ENCODE measurements at regions not wholly inside any gene's neighbourhood (a gene's known extent, or its start where the extent isn't known, plus 50 kb on each side); places are given as distances from the start of the nearest gene placed in this dataset.

DNA sequence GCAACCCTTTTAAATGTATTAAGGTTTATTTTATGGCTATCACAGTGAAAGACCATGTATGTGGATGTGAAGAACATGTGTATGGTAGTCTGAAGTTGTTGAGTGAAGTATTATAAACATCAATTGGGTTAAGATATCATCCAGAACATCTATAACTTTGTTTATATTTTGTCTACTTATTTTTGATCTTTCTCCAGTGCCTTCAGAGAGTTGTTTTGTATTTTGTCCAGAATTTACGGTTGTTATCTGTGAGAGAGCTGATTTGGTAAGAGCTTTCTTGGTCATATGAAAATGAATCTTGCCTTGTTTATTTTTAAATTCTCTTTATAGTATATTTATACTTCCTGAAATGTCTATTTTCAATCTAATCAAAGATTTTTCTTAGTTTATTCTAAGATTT lies 573.7 kb upstream of the POU3F3 start:
- no peak for DNase-seq (ENCODE audit: low read depth in 4 of 4, low spot score in 3 of 4)

DNA sequence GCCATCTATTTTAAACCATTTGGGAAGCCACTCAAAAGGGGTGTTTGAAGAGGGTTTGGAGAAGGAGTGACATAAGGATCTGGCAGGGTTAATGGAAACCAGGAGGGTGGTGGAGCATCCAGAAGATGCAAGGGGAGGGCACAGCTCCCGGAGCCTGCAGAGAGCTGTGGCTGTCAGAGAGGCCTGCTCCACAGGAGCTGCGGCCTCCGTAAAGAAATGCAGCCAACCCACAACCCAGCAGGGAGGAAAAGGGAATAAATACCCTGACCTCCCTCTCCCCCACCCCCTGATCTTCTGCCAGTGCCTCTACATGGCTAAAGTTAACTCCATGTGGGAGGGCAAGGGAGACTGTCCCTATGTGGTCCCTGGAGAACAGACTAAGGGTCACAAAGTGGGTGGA lies 567.1 kb upstream of the POU3F3 start:
- no peak for DNase-seq (ENCODE audit: low read depth in 4 of 4, low spot score in 3 of 4)

DNA sequence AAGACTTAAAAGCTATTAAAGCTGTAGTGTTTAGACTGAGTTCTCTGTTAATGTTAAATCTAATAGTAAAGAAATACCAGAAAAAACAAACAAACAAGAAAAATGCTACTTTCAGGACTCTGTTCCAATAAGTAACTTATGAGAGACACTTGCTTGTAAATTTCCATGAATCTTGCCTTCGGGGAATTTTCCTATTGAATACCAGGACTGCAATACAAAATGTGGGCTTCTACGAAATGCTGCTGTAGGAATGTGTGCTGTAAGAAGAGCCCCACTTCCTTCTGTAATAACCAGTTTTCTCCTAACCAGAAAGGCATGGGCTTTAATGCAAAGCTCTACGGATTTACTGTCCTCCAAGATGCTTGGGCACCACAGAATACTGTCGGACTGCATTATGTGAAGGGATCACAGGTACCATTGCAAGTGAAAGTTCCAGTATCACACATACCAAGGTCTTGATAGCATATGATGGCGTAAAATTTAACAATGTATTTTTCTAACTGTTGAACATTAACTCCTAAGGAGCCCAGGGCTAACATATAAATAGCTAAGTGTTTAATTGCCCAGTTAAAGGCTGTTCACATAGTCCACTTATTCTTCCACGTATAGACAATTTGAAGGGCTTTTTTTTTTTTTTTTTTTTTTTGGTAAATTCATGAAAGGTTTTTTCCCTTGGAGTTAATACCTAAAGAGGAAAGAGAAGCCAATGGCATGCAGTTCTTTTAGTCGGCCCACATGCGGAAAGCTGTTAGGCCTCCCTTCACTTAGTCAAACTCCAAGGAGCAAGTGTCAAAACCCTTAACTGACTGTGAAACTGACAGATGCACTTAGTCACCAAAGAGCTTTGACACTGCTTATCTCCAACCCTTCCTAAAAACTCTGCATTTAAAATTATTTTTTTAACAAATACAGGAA lies 564.0 kb upstream of the POU3F3 start:
- no peak for DNase-seq (ENCODE audit: low read depth in 4 of 4, low spot score in 3 of 4)

DNA sequence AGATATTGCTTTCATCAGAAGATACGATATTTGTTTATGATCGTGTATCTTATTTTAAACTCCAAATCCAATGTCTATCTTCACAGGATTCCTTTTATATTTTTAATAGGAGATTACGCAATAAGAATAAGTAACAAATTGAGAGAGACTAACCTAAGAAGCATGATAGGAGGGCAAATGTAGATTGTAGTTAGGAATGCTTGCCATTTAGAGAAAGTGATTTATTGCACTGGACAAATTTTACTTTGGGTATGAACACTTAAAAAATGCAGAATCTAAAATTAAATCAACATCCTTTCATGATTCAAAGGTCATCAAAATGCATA lies 563.4 kb upstream of the POU3F3 start:
- DNase-seq (ENCODE audit: low read depth in 4 of 4, low spot score in 3 of 4), result no peak

DNA sequence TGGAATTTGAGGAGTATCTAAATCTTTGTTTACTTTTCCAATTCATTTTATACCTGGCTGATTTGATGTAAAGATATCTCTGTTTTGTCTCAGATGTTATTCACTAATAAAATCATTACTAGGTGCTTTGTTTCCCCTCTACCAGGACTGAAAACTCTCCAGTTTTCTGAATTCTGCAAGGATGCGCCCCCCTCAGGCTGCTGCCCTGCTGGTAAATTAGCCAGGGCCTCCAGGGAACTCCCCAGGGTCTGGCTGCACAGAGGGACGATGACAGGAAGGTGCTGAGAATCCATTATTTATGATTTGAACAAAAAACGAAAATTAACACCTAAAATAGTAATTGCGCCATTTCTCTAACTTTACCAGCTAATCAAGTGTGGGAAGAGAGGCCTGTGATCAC lies 541.2 kb upstream of the POU3F3 start:
- DNase-seq (ENCODE audit: low read depth in 4 of 4, low spot score in 3 of 4), result no peak

DNA sequence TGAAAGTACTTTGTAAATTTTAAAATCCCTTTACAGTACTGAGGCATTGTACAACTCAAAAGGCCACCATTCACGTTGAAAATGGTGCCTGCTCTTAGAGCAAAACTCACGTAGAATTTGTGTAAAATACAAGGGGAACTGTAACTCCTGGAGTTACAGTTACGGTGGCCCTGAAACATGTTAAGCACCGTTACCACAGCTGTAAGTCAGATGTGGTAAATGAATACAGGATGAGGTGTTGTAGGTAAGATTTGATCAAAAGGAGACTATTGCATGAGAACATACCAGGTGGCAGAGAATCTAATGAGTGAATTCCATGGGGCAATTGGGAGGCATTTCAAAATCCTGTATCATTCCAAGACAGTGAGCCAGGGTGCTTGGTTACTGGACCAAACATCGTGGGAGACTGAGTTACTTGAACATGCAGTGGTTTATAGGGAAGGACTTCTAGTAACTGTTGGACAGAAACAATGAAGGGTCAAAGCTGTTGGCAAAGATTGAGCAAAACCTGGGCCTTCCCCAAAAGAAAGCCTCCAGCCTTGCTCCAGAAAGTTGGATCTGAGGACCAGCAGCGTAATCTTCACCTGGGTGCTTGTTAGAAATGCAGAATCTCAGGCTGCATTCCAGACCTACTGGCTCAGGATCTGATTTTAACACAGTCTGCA lies 535.8 kb upstream of the POU3F3 start:
- no peak for DNase-seq (ENCODE audit: low read depth in 4 of 4, low spot score in 3 of 4)

DNA sequence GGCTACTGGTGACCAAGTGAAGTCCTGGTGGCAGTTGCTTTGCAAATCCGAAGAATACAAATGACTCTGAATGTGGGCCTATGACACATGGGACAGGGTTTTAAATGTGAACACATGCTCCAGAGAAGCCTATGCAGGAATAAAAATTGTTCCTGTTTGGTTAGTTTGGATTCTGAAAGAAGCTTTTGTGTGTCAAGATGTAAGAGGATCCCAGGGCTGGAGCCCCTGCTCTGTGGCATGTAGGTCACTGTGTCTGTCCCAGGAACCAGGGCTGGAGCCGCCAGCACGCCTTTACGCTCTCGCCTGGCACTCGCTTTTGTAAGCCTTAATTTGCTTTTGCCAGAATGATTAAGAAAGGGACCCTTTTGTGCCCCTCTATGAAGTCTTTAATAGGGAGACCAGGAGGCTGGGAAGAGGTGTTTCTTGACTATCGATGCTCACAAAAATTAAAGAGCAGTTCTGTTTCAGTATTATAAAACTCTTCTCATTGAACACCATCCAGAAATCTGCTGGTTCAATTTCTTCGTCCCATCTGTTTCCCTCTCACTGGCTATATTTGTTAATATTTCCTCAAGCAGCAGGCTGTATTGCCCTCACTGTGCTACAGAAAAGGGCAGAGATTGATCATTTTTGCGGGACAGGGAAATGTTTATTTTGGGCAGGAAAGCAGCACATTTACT lies 532.7 kb upstream of the POU3F3 start:
- DNase-seq (ENCODE audit: low read depth in 4 of 4, low spot score in 3 of 4), result no peak

DNA sequence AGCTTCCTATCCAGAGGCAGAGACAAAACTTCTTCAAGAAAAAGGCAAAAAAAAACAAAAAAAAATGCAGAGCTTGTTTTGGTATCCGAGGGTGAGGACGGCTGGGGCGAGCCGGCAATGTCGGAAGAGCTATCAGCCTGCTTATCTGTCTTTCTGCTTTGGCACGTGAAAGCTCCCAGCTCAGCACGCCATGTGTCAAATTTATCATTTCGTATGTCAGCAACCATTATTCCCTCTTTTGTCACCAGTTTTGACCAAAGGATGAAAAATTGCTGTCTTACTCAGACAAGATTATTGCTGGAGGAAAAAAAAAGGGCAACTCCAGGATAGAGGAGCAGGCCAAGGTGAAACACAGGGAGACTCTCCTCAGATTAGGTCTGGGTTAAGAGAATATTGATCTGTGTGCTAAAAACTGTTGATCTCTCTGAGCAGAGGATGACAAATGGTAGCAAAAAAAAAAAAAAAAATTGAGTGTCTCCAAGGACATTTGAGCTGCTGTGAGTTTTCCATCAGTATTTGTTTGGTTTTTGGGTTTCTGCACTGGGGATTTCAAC lies 532.0 kb upstream of the POU3F3 start:
- no peak for DNase-seq (ENCODE audit: low read depth in 4 of 4, low spot score in 3 of 4)

DNA sequence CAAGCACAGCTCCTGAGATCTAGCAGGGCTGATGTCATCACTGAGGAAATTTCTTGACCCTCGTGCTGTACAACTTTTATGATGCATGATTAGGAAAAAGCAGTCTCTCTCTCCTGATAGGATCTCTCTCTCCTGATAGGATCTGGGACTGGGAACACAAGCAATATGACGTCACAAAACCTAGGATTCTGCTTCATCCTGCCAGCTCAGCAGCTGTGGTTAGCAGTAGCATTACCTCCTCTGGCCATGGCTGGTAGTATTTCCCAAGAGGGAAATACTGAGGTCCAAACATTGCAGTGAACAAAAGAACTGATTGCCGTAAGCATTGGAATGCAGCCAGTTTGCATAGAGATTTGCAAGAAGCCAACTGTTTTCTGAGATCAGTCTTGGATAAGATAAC lies 521.2 kb upstream of the POU3F3 start:
- DNase-seq (ENCODE audit: low read depth in 4 of 4, low spot score in 3 of 4), result no peak

DNA sequence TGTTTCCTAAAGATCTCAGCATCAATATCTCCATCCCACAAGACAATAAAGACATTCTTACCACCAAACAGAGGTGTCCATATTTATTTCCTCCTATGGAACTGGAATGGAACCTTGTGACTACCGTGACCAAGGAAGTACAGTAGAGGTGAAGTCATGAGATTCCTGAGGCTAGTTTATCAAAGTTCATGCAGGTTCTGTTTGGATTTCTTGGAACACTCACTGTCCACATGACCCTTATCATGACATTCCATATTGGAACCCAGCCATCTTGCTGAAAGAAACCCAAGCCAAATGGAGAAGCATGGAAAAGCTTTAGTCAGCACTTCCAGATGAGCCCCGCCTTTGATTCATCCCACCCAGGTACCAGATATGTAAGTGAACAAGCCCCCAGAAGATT lies 516.0 kb upstream of the POU3F3 start:
- no peak for DNase-seq (ENCODE audit: low read depth in 4 of 4, low spot score in 3 of 4)

DNA sequence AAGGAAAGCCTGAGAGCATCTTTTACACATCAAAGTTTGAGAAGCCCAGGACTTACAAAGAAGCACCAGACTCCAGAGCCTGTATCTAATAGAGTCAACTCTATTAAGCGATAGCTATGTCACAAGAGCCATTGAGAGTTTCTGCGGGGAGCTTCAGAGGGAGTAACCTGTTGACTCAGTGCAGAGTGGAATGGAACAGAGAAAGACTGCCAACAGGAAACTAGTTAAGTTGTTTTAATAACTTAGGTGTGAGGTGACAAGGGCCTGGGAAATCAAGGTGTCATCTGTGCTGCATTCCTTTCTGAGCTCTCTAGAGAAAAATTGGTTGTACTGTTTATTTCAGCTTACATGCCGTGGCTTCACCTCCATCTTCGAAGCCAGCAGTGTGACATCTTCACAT lies 513.8 kb upstream of the POU3F3 start:
- DNase-seq (ENCODE audit: low read depth in 4 of 4, low spot score in 3 of 4), result no peak

DNA sequence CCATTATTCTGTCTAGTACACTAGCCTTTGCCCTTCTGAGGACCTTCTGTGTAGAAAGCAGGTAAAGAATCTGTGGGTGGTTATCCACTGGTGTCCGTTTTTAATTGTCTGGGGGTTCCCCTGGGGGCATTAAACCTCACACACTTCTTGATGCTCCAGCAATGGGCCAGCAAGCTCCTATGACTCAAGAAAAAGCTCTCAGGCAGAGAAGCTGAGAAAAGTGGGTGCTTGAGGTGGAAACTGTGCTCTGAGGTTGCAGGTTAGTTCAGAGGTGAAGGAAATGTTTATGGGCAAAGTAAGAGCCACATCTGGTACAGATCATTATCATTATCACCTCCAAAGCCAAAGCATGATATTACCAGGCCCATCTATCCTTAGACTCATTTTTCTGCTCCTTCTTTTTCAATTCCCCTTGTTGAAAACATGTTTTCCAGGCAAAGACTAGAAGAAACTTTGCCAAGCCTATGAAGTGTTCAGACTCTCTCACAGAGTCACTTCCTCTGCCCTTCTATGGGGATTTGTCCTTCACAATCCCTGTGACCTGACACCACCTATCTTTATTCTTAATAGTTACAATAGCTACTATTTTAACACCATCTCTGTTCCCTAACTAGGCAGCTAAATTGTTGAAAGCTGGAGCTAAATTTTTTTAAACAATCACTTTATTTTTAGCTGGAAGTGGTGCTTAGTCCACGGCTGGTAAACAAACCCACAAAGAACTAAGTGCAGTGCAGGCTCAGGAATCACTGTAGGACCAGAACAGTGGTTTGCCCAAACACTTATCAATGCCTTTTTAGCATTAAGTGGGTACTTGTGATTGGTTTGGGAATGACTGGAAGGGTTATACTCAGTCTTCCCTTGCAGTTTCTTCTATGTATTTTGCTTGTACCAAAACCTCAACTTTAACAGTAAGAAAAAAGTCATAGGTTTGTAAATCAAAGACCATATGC lies 512.8 kb upstream of the POU3F3 start:
- no peak for DNase-seq (ENCODE audit: low read depth in 4 of 4, low spot score in 3 of 4)

DNA sequence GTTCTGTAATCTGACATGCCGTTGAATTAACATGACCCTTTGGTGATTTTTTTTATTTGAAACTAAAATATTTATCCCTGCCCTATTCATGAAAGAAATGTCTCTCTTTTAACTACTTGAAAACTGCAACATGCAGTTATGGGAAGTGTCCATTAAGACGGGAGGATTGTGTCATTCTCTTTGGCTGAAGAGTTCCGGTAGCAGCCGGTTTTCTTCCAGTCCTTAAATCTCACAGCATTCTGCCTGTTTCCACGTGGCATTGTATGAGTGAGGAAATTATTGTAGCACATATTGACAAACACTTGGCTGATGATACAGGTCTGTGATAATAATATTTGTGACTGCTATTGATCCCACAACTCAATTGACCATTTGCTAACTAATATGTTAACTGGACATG lies 509.6 kb upstream of the POU3F3 start:
- no peak for DNase-seq (ENCODE audit: low read depth in 4 of 4, low spot score in 3 of 4)

DNA sequence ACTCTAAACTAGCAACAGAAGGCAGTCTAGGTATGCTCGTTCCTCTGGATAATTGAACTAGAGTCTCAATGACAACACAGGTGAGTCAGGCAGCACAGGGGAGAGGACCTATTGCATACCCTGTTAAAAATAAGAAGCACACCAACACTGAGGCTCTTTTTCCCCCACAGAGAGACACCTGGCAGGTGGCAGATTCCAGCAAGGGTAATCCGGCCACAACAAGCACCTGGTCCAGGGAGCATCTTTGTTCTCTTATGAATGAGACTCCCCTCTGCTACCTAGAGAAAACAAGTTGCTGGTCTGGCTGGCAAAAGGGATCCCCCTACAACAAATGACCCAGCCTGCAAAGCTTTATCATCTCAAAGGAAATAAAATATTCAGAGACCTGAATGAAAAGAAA lies 508.9 kb upstream of the POU3F3 start:
- DNase-seq (ENCODE audit: low read depth in 4 of 4, low spot score in 3 of 4), result no peak

DNA sequence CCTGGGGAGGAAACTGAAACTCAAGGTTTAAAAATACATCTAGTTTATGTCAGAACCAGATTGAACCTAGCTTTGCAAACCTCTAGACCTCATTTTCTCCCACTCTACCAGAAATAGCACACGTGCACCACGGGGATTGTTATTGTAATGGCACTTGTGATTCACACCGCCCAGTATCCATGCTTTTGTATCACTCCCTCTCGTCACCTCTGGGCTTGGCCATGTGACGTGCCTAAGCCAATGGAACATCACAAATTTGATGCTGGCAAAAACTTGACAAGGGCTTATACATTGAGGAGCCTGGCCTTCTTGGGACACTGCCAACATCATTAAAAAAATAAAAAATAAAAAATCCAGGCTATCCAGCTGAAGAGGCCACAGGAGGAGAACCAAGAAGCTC lies 495.8 kb upstream of the POU3F3 start:
- DNase-seq (ENCODE audit: low read depth in 4 of 4, low spot score in 3 of 4), result no peak

DNA sequence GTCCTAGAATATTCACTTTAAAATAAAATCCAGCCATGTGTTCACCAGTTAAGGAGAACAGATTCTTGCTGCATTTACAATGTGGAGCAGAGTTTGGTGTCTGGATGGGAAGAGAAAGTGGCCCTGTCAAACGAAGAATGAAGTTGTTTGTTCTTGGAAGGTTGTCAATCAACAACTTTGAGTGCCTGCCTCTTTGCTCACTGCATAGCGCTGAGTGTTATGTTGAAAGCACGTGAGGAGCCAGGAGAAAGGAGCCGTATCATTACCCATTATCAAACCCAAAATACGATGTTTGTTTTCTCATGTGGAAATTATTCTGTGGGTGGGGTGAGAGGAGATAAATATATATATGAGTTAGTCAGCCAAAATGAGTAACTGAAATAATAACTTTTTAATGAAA lies 492.5 kb upstream of the POU3F3 start:
- no peak for DNase-seq (ENCODE audit: low read depth in 4 of 4, low spot score in 3 of 4)

DNA sequence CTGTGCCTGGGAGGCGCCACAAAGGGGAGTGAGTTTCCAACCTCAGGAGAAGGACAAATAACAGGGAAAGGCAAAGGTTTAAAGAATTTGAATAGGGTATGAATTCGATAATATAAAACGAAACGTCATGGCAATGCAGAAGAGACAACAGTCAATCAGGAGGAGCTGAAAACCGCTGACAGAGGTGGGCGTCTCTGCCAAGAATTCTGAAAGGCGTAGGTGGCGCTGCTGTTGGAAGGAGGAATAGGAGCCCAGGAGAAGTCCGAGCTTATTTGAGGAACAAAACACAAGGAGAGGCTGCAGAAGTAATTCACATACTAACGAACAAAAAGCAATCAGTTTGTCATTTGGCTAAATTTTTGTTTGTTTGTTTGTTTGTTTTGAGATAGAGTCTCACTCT lies 485.8 kb upstream of the POU3F3 start:
- DNase-seq (ENCODE audit: low read depth in 4 of 4, low spot score in 3 of 4), result no peak

DNA sequence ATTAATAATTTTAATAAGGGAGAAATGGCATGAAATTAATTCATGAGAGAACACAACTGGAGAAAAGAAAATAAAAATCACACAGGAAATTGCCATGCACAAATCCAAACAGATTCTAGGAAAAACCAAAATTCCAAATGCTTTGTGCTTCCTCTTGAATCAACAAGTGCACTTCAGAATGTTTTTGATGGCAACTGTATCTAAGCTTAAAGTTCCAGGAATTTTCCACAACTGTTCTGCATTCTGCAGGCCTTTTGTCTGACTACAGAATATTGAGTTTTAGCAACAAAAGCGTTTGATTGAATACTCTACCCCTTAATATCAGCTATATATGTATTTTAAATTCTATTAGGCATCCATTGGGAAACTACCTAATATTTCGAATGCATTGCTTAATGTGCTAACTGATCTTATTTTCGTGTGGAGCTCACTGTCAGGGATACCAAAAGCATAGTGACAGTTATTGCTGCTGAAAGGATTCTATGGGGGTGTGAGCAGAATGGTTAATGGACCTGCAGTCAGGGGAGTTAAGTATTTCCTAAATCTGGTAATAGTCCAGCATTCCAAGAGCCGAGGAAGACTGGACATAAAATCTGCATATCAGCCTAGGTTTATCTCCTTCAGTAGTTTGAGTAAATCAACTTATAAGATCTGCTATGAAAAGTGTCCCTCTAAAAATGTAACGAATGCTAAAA lies 482.7 kb upstream of the POU3F3 start:
- DNase-seq (ENCODE audit: low read depth in 4 of 4, low spot score in 3 of 4), result no peak

DNA sequence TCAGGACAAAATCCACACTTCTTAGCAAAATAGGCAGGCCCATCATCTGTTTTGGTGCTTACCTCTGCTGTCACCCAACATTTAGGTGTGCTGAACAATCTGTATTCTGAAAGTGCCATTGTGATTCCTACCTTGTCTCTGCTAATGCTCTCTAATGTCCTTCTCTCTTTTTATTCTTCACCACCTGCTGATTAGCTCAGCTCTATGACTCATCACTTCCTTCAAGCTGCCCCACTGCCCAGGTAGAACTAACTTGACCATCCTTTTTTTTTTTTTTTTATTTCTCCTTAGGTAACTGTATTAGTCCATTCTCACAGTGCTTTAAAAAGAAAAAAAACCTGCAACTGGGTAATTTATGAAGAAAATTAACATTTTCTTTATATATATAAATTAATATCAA lies 478.7 kb upstream of the POU3F3 start:
- no peak for DNase-seq (ENCODE audit: low read depth in 4 of 4, low spot score in 3 of 4)

DNA sequence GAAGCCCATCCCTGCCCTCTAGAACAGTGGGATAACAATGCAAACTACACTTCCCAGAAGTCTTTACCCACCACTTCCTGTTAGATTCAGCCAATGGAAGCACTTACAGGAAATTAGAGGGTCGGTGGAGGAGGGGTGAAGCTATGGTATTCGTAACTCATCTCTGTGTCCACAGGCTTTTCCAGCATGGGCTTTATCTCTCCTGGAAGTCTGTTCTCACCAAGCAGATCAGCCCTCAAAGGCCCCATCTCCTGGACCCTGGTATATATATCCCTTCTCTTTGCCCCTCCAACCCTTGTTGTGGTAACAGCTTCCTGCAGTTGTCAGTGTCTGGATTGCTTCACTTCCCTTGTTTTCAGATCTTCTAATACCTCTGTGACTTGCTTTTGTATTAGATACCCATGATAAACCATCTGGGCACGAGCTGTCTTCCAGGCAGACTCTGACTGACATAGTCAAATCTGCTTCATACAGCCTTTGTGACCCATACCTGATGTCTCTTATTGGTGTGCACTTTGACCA lies 475.0 kb upstream of the POU3F3 start:
- DNase-seq (ENCODE audit: low read depth in 4 of 4, low spot score in 3 of 4), result peak in 3 of 4 donors; percentile 35 to 58 (median 38)
